HG02870 (cell line): ENCODE measurements at regions not wholly inside any gene's neighbourhood (a gene's known extent, or its start where the extent isn't known, plus 50 kb on each side); places are given as distances from the start of the nearest gene placed in this dataset.

Source experiments
- ATAC-seq: cut with Tn5 transposase; IDR thresholded peaks from one replicate; pipeline ENCODE4 v1.9.1; 2021; ENCODE audit warnings: mild to moderate bottlenecking, moderate library complexity; ENCODE audit not compliant: unreplicated experiment

GRCh38 chr6:19438566-19439353, 398.4 kb upstream of the ID4 start:
- ATAC-seq, result no peak

- no peak for ATAC-seq
Observed at GRCh38 chr6:19440531-19440930, 396.6 kb upstream of the ID4 start.

GRCh38 chr6:19443411-19443810, 393.8 kb upstream of the ID4 start:
- no peak for ATAC-seq

- ATAC-seq, result no peak
Observed at GRCh38 chr6:19444041-19444440, 393.1 kb upstream of the ID4 start.

GRCh38 chr6:19444481-19444880, 392.7 kb upstream of the ID4 start:
- no peak for ATAC-seq

GRCh38 chr6:19446570-19446969, 390.6 kb upstream of the ID4 start:
- no peak for ATAC-seq

GRCh38 chr6:19450651-19451050, 386.5 kb upstream of the ID4 start:
- ATAC-seq, result no peak

- no peak for ATAC-seq
Observed at GRCh38 chr6:19452495-19452894, 384.7 kb upstream of the ID4 start.

- no peak for ATAC-seq
Observed at GRCh38 chr6:19454001-19454720, 383.0 kb upstream of the ID4 start.

- no peak for ATAC-seq
Observed at GRCh38 chr6:19454721-19455392, 382.3 kb upstream of the ID4 start.

- no peak for ATAC-seq
Observed at GRCh38 chr6:19463250-19463649, 373.9 kb upstream of the ID4 start.

GRCh38 chr6:19463925-19464324, 373.2 kb upstream of the ID4 start:
- no peak for ATAC-seq

- no peak for ATAC-seq
Observed at GRCh38 chr6:19465256-19465655, 371.9 kb upstream of the ID4 start.

- ATAC-seq, result no peak
Observed at GRCh38 chr6:19465760-19466159, 371.4 kb upstream of the ID4 start.

GRCh38 chr6:19470333-19470732, 366.8 kb upstream of the ID4 start:
- ATAC-seq, result no peak

- ATAC-seq, result no peak
Observed at GRCh38 chr6:19472153-19472552, 365.0 kb upstream of the ID4 start.

- no peak for ATAC-seq
Observed at GRCh38 chr6:19472850-19473249, 364.3 kb upstream of the ID4 start.

GRCh38 chr6:19477563-19477962, 359.6 kb upstream of the ID4 start:
- ATAC-seq, result no peak

GRCh38 chr6:19478273-19478672, 358.9 kb upstream of the ID4 start:
- no peak for ATAC-seq

- ATAC-seq, result no peak
Observed at GRCh38 chr6:19478992-19479391, 358.2 kb upstream of the ID4 start.

- ATAC-seq, result no peak
Observed at GRCh38 chr6:19479551-19479950, 357.6 kb upstream of the ID4 start.
